Upper lobe of left lung (tissue), 4 donors: ENCODE measurements at regions not wholly inside any gene's neighbourhood (a gene's known extent, or its start where the extent isn't known, plus 50 kb on each side); places are given as distances from the start of the nearest gene placed in this dataset.

Experiments
- CTCF ChIP-seq, 6 experiments: fragments of 450-650 bp in 4 of 6; fragments of 200-600 bp in 2 of 6; sonication (generic) in 2 of 6; IDR thresholded peaks; one replicate each; pipeline ENCODE4 v1.5.1; 2016 to 2019; ENCODE audit warnings: antibody characterized with exemption in 6 of 6
- POLR2A ChIP-seq, 4 donors: fragments of 450-650 bp; IDR thresholded peaks; one replicate each; pipeline ENCODE4 v1.5.1; 2016 to 2017; ENCODE audit warnings: antibody characterized with exemption in 4 of 4, mild to moderate bottlenecking in 2 of 4
- POLR2AphosphoS5 ChIP-seq, 2 donors: sonication (generic); formaldehyde crosslinking; IDR thresholded peaks; one replicate each; pipeline ENCODE4 v1.5.1; 2017; ENCODE audit warnings: antibody characterized with exemption in 2 of 2

- TF ChIP-seq CTCF (IDR thresholded peaks at IDR 0.05) = no peak
- TF ChIP-seq POLR2A (IDR thresholded peaks at IDR 0.05) = no peak
- TF ChIP-seq POLR2AphosphoS5 (IDR thresholded peaks at IDR 0.05) = no peak
Observed at GRCh38 chr9:761176-761792, 80.2 kb upstream of the DMRT1 start.
